Tibial nerve (tissue), 4 donors: ENCODE measurements at regions not wholly inside any gene's neighbourhood (a gene's known extent, or its start where the extent isn't known, plus 50 kb on each side); places are given as distances from the start of the nearest gene placed in this dataset.

Experiments
- DNase-seq, 2 donors: peaks; one replicate each; pipeline ENCODE4 v3.0.0-alpha.2; 2019; ENCODE audit warnings: low spot score in 2 of 2
- H3K27ac ChIP-seq, 4 donors: fragments of 200-600 bp; sonication (generic) in 3 of 4; one replicate each; pipeline ENCODE4 v1.5.1; 2017 to 2019; ENCODE audit warnings: mild to moderate bottlenecking in 1 of 4
- H3K27me3 ChIP-seq, 2 donors: fragments of 200-600 bp; sonication (generic) in 1 of 2; one replicate each; pipeline versions ENCODE4 v1.5.1 to v1.6.0; 2017 to 2019
- H3K36me3 ChIP-seq, 3 donors: fragments of 200-600 bp; sonication (generic); one replicate each; pipeline ENCODE4 v1.5.1; 2018 to 2019
- H3K4me1 ChIP-seq, 4 donors: fragments of 200-600 bp; sonication (generic) in 3 of 4; one replicate each; pipeline ENCODE4 v1.5.1; 2017 to 2019
- H3K4me3 ChIP-seq, 4 donors: fragments of 200-600 bp; sonication (generic) in 3 of 4; one replicate each; pipeline ENCODE4 v1.5.1; 2017 to 2019; ENCODE audit warnings: mild to moderate bottlenecking in 1 of 4, moderate library complexity in 1 of 4
- H3K9me3 ChIP-seq, 4 donors: fragments of 200-600 bp; sonication (generic) in 3 of 4; one replicate each; pipeline ENCODE4 v1.5.1; 2017 to 2019
- CTCF ChIP-seq, 5 experiments: fragments of 200-600 bp in 3 of 5; fragments of 450-650 bp in 2 of 5; sonication (generic) in 3 of 5; IDR thresholded peaks; one replicate each; pipeline ENCODE4 v1.5.1; 2016 to 2019; ENCODE audit warnings: antibody characterized with exemption in 5 of 5, mild to moderate bottlenecking in 3 of 5, moderate library complexity in 2 of 5
- EP300 ChIP-seq, 2 donors: sonication (generic); formaldehyde crosslinking; IDR thresholded peaks; one replicate each; pipeline ENCODE4 v1.6.1; 2017; ENCODE audit warnings: antibody characterized with exemption in 2 of 2, mild to moderate bottlenecking in 1 of 2
- POLR2A ChIP-seq, 2 donors: fragments of 450-650 bp; IDR thresholded peaks; one replicate each; pipeline ENCODE4 v1.6.1; 2017; ENCODE audit warnings: antibody characterized with exemption in 2 of 2, mild to moderate bottlenecking in 2 of 2, moderate library complexity in 2 of 2
- WGBS, 2 donors: methylation state at CpG; one replicate each; pipeline ENCODE4 v1.1.5; 2018; 5-methylcytosine and 5-hydroxymethylcytosine counted together

- H3K4me1 ChIP-seq: no peaks in the 10 kb centered on the region
- H3K4me3 ChIP-seq: no peak overlapping the region
- H3K9me3 ChIP-seq: peaks cover 0 to 3% (median 0%) of the 10 kb centered on the region in 4 donors
- no peaks in the 10 kb centered on the region for H3K27me3 ChIP-seq
- DNase-seq: no peak
- no peaks in the 10 kb centered on the region for H3K36me3 ChIP-seq
- WGBS, 2 donors: 48 to 56% methylated on average over 1 of the region's 1 CpG
- H3K27ac ChIP-seq: no peak overlapping the region
- TF ChIP-seq POLR2A (IDR thresholded peaks at IDR 0.05) (no peak), EP300 (IDR thresholded peaks at IDR 0.05) (no peak), CTCF (IDR thresholded peaks at IDR 0.05) (no peak)
Measured at GRCh38 chr5:32961059-32961415, 249.9 kb downstream of the NPR3 start.

- no peak for DNase-seq
- Histone ChIP-seq H3K27ac (no peak overlapping the region), H3K27me3 (no peaks in the 10 kb centered on the region), H3K4me1 (no peaks in the 10 kb centered on the region), H3K4me3 (no peak overlapping the region), H3K36me3 (no peaks in the 10 kb centered on the region), H3K9me3 (no peaks in the 10 kb centered on the region)
- whole genome bisulfite sequencing, 2 donors: 62 to 69% methylated on average over 3 of the region's 3 CpGs
- TF ChIP-seq EP300 (IDR thresholded peaks at IDR 0.05): no peak
Measured at GRCh38 chr5:32964261-32964660, 253.1 kb downstream of the NPR3 start.

- no peak for DNase-seq
- H3K9me3 ChIP-seq: no peaks in the 10 kb centered on the region
- H3K27ac ChIP-seq: no peak overlapping the region
- no peaks in the 10 kb centered on the region for H3K4me1 ChIP-seq
- H3K4me3 ChIP-seq: no peak overlapping the region
- no peaks in the 10 kb centered on the region for H3K27me3 ChIP-seq
- H3K36me3 ChIP-seq: no peaks in the 10 kb centered on the region
- no peak for TF ChIP-seq CTCF (IDR thresholded peaks at IDR 0.05)
- no peak for TF ChIP-seq EP300 (IDR thresholded peaks at IDR 0.05)
- no peak for TF ChIP-seq POLR2A (IDR thresholded peaks at IDR 0.05)
Measured at GRCh38 chr5:32973646-32974045, 262.5 kb downstream of the NPR3 start.

GRCh38 chr5:32975656-32976375 is 264.7 kb downstream of the NPR3 start:
- Histone ChIP-seq H3K4me3 (no peak overlapping the region), H3K9me3 (no peaks in the 10 kb centered on the region), H3K27me3 (no peaks in the 10 kb centered on the region), H3K36me3 (no peaks in the 10 kb centered on the region), H3K27ac (no peak overlapping the region), H3K4me1 (no peaks in the 10 kb centered on the region)
- DNase-seq: no peak
- WGBS, 2 donors: 54 to 65% methylated on average over 1 of the region's 1 CpG
- TF ChIP-seq CTCF (IDR thresholded peaks at IDR 0.05): no peak

GRCh38 chr5:32981061-32981460 is 269.9 kb downstream of the NPR3 start:
- Histone ChIP-seq H3K4me3 (no peak overlapping the region), H3K27ac (no peak overlapping the region), H3K4me1 (no peaks in the 10 kb centered on the region), H3K36me3 (no peaks in the 10 kb centered on the region), H3K9me3 (peaks cover 0 to 8% (median 0%) of the 10 kb centered on the region in 4 donors), H3K27me3 (no peaks in the 10 kb centered on the region)
- no peak for DNase-seq
- no peak for TF ChIP-seq CTCF (IDR thresholded peaks at IDR 0.05)
- no peak for TF ChIP-seq POLR2A (IDR thresholded peaks at IDR 0.05)
- no peak for TF ChIP-seq EP300 (IDR thresholded peaks at IDR 0.05)
